KMS-11 (cell line): ENCODE measurements at regions not wholly inside any gene's neighbourhood (a gene's known extent, or its start where the extent isn't known, plus 50 kb on each side); places are given as distances from the start of the nearest gene placed in this dataset.
"Not testable (repeated sequence)": the region's sequence is repeated elsewhere in the genome, so short reads cannot be mapped to it uniquely, and the experiment has no call there.

Experiments
- H2AFZ ChIP-seq: fragments of 200-600 bp; sonication (generic); 2 replicates; pipeline ENCODE4 v1.6.1; 2016; ENCODE audit warnings: antibody characterized with exemption, mixed run types, low read depth
- H3K27ac ChIP-seq: fragments of 200-600 bp; sonication (generic); 2 replicates; pipeline ENCODE4 v1.6.1; 2016; ENCODE audit warnings: mild to moderate bottlenecking, mixed run types
- H3K27me3 ChIP-seq: fragments of 200-600 bp; sonication (generic); 2 replicates; pipeline ENCODE4 v1.6.1; 2017; ENCODE audit warnings: mild to moderate bottlenecking, low read depth, mixed run types, moderate library complexity; ENCODE audit not compliant: insufficient read depth
- H3K36me3 ChIP-seq: fragments of 200-600 bp; sonication (generic); 2 replicates; pipeline ENCODE4 v1.6.1; 2017; ENCODE audit warnings: mild to moderate bottlenecking, mixed run types; ENCODE audit not compliant: insufficient read depth
- H3K4me1 ChIP-seq: fragments of 200-600 bp; sonication (generic); 2 replicates; pipeline ENCODE4 v1.6.1; 2016; ENCODE audit warnings: mild to moderate bottlenecking, low read depth, mixed run types; ENCODE audit not compliant: poor library complexity, severe bottlenecking
- H3K4me2 ChIP-seq: fragments of 200-600 bp; sonication (generic); 2 replicates; pipeline ENCODE4 v1.7.0; 2016; ENCODE audit warnings: mild to moderate bottlenecking, mixed run types
- H3K4me3 ChIP-seq: fragments of 200-600 bp; sonication (generic); IDR thresholded peaks from 2 replicates; pipeline ENCODE4 v1.6.1; 2017; ENCODE audit warnings: low read depth, low read length, mixed read lengths; ENCODE audit not compliant: insufficient read depth
- H3K79me2 ChIP-seq: fragments of 200-600 bp; sonication (generic); 2 replicates; pipeline ENCODE4 v1.6.1; 2016; ENCODE audit warnings: low read depth, mixed run types; ENCODE audit not compliant: insufficient read depth
- H3K9ac ChIP-seq: fragments of 200-600 bp; sonication (generic); 2 replicates; pipeline ENCODE4 v1.6.1; 2016; ENCODE audit warnings: mild to moderate bottlenecking, mixed run types
- H4K20me1 ChIP-seq: fragments of 200-600 bp; sonication (generic); 2 replicates; pipeline ENCODE4 v1.6.1; 2016; ENCODE audit warnings: mild to moderate bottlenecking, mixed run types; ENCODE audit not compliant: insufficient read depth
- TF ChIP-seq, protein P1 (sequence below): fragments of 200-600 bp; sonication (generic); conservative IDR thresholded peaks from 2 replicates; pipeline ENCODE4 v1.6.1; 2017; ENCODE audit warnings: low read depth, mild to moderate bottlenecking, antibody characterized with exemption, low read length, moderate library complexity, mixed read lengths

DNA sequence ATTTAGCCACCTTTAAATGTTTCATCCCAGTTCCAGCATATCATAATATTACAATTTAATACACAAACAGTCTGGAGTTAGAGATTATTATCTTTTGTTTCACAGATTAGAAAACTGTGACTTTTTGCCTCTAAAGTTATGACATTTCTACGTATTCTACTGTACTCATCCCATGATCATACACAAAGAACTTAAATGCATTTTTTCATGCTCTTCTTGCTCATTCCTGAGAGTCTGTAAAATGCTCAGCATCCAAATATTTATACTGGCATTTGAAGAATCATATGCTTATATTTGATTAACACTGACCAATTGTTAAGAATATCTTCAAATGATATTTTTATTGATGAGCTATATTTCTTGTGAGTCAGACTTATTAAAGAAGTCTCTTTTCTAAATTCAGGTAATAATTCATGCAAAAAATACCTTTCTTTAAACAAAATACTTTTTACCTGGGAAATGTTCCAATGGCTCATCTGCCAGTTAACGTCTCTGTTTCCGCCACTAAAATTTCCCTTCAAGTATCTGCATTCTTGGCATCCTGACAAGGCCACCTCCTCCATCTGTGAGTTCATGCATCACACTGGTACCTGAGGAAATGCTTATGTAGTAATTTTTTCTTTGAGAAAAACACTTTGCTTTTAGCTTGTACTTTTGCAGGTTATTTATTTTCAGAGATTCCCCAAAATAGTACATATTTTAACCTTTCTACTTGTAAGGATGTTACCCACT, 139.6 kb upstream of the RASA1 start:
- Histone ChIP-seq H3K9ac (no peak overlapping the region), H3K79me2 (no peaks in the 10 kb centered on the region), H3K27ac (no peak overlapping the region), H2AFZ (no peak overlapping the region), H3K36me3 (no peaks in the 10 kb centered on the region), H4K20me1 (no peaks in the 10 kb centered on the region), H3K4me2 (no peak overlapping the region), H3K4me3 (no peak overlapping the region), H3K4me1 (peaks cover 31% of the 10 kb centered on the region), H3K27me3 (no peaks in the 10 kb centered on the region)
- TF ChIP-seq, protein P1, sequence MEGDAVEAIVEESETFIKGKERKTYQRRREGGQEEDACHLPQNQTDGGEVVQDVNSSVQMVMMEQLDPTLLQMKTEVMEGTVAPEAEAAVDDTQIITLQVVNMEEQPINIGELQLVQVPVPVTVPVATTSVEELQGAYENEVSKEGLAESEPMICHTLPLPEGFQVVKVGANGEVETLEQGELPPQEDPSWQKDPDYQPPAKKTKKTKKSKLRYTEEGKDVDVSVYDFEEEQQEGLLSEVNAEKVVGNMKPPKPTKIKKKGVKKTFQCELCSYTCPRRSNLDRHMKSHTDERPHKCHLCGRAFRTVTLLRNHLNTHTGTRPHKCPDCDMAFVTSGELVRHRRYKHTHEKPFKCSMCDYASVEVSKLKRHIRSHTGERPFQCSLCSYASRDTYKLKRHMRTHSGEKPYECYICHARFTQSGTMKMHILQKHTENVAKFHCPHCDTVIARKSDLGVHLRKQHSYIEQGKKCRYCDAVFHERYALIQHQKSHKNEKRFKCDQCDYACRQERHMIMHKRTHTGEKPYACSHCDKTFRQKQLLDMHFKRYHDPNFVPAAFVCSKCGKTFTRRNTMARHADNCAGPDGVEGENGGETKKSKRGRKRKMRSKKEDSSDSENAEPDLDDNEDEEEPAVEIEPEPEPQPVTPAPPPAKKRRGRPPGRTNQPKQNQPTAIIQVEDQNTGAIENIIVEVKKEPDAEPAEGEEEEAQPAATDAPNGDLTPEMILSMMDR, result no peak

DNA sequence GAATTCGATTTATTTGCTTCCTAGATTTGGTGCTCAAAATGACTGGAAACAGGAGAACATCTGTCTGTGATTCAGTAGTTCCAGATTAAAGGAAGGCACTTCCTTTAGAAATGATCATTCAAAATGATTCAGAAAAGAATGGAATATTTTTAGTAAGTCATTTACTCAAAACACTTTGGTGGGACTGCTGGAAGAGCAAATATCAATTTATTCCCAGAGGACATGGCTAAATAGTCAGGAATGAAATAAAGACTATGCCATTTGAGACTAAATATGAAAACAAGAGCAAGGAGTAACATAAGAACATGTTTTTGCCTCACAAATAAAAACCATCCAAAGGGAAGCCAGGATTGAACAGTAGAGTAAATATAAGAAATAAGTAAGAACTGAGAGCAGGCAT, 138.6 kb upstream of the RASA1 start:
- H2AFZ ChIP-seq, result no peak overlapping the region
- TF ChIP-seq, protein P1, result no peak

DNA sequence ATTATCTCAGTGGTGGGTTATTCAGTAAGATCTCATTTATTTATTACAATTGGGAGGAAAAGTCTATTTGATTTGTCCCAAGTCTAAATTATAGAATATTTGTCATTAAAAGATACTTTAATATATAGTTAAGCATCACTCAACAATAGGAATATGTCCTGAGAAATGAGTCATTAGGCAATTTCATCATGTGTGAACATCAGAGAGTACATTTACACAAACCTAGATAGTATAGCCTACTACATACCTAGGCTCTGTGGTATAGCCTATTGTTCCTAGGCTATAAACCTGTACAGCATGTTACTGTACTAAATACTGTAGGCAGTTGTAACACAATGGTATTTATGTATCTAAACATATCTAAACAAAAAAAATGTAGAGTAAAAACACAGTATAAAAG, 135.0 kb upstream of the RASA1 start:
- no peaks in the 10 kb centered on the region for H4K20me1 ChIP-seq
- no peak overlapping the region for H3K9ac ChIP-seq
- H2AFZ ChIP-seq, result no peak overlapping the region
- no peaks in the 10 kb centered on the region for H3K79me2 ChIP-seq
- H3K27me3 ChIP-seq, result no peaks in the 10 kb centered on the region
- H3K4me2 ChIP-seq, result no peak overlapping the region
- no peaks in the 10 kb centered on the region for H3K36me3 ChIP-seq
- H3K27ac ChIP-seq, result no peak overlapping the region
- TF ChIP-seq, protein P1, result no peak
- H3K4me3 ChIP-seq, result no peak overlapping the region
- peaks cover 11% of the 10 kb centered on the region for H3K4me1 ChIP-seq

More for the DNA sequence above, 138.6 kb upstream of the RASA1 start:
- Histone ChIP-seq H3K36me3 (no peaks in the 10 kb centered on the region), H3K4me3 (no peak overlapping the region), H4K20me1 (no peaks in the 10 kb centered on the region), H3K79me2 (no peaks in the 10 kb centered on the region), H3K27me3 (no peaks in the 10 kb centered on the region), H3K4me2 (no peak overlapping the region), H3K27ac (no peak overlapping the region), H3K9ac (no peak overlapping the region), H3K4me1 (peaks cover 22% of the 10 kb centered on the region)

DNA sequence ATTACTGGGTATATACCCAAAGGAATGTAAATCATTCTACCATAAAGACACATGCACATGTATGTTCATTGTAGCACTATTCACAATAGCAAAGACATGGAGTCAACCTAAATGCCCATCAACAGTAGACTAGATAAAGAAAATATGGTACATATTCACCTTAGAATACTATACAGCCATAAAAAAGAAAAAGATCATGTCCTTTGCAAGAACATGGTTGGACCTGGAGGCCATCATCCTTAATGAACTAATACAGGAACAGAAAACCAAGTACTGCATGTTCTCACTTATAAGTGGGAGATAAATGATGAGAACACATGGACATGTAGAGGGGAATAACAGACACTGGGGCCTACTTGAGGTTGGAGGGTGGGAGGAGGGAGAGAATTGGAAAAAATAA, 133.2 kb upstream of the RASA1 start:
- H3K36me3 ChIP-seq, H3K27me3 ChIP-seq, H3K9ac ChIP-seq, H4K20me1 ChIP-seq, H3K27ac ChIP-seq, H3K4me1 ChIP-seq, H2AFZ ChIP-seq, H3K4me3 ChIP-seq, H3K4me2 ChIP-seq, H3K79me2 ChIP-seq: not testable (repeated sequence)

DNA sequence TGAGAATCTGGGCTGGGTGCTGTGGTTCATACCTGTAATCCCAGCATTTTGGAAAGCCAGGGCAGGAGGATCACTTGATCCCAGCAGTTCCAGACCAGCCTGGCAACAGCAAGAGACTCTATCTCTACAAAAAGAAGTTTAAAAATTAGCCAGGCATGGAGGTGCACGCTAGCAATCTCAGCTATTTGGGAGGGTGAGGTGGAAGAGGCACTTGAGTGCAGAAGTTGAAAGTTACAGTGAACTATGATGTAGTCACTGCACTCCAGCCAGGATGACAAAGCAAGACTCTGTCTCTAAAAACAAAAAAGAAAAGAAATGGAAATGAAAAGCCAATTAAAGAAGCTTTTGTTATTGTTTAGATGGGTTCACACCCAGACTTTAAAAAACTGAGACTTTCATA, 131.6 kb upstream of the RASA1 start:
- Histone ChIP-seq H3K27ac (no peak overlapping the region), H3K79me2 (no peaks in the 10 kb centered on the region), H3K36me3 (no peaks in the 10 kb centered on the region), H3K4me2 (no peak overlapping the region), H3K27me3 (no peaks in the 10 kb centered on the region), H3K9ac (no peak overlapping the region), H3K4me3 (no peak overlapping the region), H2AFZ (no peak overlapping the region), H3K4me1 (no peaks in the 10 kb centered on the region), H4K20me1 (no peaks in the 10 kb centered on the region)
- TF ChIP-seq, protein P1, result no peak
